ENCODE measurements at regions not wholly inside any gene's neighbourhood (a gene's known extent, or its start where the extent isn't known, plus 50 kb on each side); places are given as distances from the start of the nearest gene placed in this dataset.

DNA sequence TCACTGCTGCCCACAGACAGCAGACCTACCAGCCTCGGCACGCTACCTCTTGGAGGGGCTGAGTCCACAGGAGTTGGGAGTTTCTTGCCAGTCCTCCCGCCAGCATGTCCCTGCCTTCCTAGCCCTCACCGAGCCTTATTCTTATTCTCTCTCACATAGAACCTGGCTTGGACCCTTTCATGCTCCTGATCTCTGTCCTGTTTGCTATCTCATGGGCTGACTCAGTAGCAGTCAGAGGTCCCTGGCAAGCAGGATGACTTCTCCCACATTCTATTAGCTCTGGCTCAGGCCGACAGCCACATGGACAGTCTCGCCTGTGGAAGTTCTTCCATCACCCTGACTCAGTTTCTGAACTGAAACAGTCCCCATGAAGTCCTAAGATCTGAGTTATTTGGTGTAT lies 79.5 kb upstream of the ADRA1D start:
- H3K23me2 ChIP-seq (ENCODE audit: low read depth, low read length): no peaks in the 10 kb centered on the region
- H3K56ac ChIP-seq (replicated peaks; ENCODE audit: insufficient read length, low read depth, low read length): no peak overlapping the region
- no peaks in the 10 kb centered on the region for H3K36me3 ChIP-seq (ENCODE audit: control insufficient read depth in 2 of 4, insufficient read depth in 4 of 4, low read length in 3 of 4)
- H4K20me1 ChIP-seq (replicated peaks in 1 of 2; ENCODE audit: control insufficient read depth in 1 of 2, insufficient read depth in 2 of 2, low read length in 2 of 2): no peaks in the 10 kb centered on the region
- H3K4me2 ChIP-seq (ENCODE audit: insufficient read depth in 1 of 2, low read depth in 2 of 2, low read length in 2 of 2): no peak overlapping the region
- no peak overlapping the region for H2AFZ ChIP-seq (ENCODE audit: low read length)
- no peak overlapping the region for H4K91ac ChIP-seq (replicated peaks; ENCODE audit: insufficient read length, low read length)
- H3K79me1 ChIP-seq (ENCODE audit: low read depth, low read length): no peaks in the 10 kb centered on the region
- no peaks in the 10 kb centered on the region; a peak in 1 of 4 replicates for H3K9me3 ChIP-seq (ENCODE audit: insufficient read depth in 2 of 2, low read depth in 1 of 2, low read length in 1 of 2)
- ChIA-PET CTCF (ENCODE audit: partially characterized antibody) (interaction anchor here (0.8 to 2.0 kb wide), 2 partner anchors 10 to 29 kb away, joined by 3 to 7 read pairs; no protein-coding TSS in a partner anchor), POLR2A (ENCODE audit: partially characterized antibody) (no interaction called here)
- H3K4me1 ChIP-seq (replicated peaks in 1 of 4; ENCODE audit: control insufficient read depth in 3 of 4, insufficient read depth in 4 of 4, low read length in 3 of 4): no peaks in the 10 kb centered on the region
- 85% methylated on average over 6 of the region's 6 CpGs; no CpG with 5 or more reads in 1 of the 2 experiments for WGBS, 2 experiments (ENCODE audit: extremely low coverage in 1 of 2, insufficient coverage in 1 of 2, insufficient read length in 1 of 2, insufficient replicate concordance in 2 of 2, low coverage in 1 of 2, low lambda C conversion rate in 2 of 2, missing lambda C conversion rate in 1 of 2)
- FAIRE-seq (no peak), DNase-seq (ENCODE audit: low read depth in 1 of 2, low spot score in 2 of 2) (no peak)
- H3K27ac ChIP-seq (ENCODE audit: low read depth, low read length): no peak overlapping the region
- no peak overlapping the region for H4K8ac ChIP-seq (ENCODE audit: extremely low read depth, insufficient read depth, low read length)
- H3K9ac ChIP-seq (replicated peaks in 1 of 4; ENCODE audit: extremely low read depth in 1 of 4, low read depth in 3 of 4, low read length in 3 of 4): no peak overlapping the region
- no peak overlapping the region for H3K23ac ChIP-seq (ENCODE audit: insufficient read length)
- no peak overlapping the region for H2BK20ac ChIP-seq (ENCODE audit: low read length)
- no peak overlapping the region for H2AK5ac ChIP-seq (ENCODE audit: low read depth, low read length)
- no peak overlapping the region for H2BK120ac ChIP-seq (replicated peaks; ENCODE audit: low read depth, low read length)
- H2BK15ac ChIP-seq (ENCODE audit: low read length): no peak overlapping the region
- H2BK5ac ChIP-seq (ENCODE audit: low read depth, low read length): no peak overlapping the region
- no peak overlapping the region for H3K4ac ChIP-seq (replicated peaks; ENCODE audit: insufficient read length, low read depth, low read length)
- H3K79me2 ChIP-seq (ENCODE audit: control insufficient read depth in 1 of 2, insufficient read depth in 2 of 2, low read length in 2 of 2): no peaks in the 10 kb centered on the region
- H3K14ac ChIP-seq (ENCODE audit: insufficient read length): no peak overlapping the region
- no peak overlapping the region for H2BK12ac ChIP-seq (ENCODE audit: low read depth, low read length)
- no peak overlapping the region for H3K4me3 ChIP-seq (ENCODE audit: extremely low read depth in 1 of 4, insufficient read depth in 2 of 4, low read depth in 3 of 4, low read length in 4 of 4)
- no peak overlapping the region for H3K18ac ChIP-seq (ENCODE audit: extremely low read depth, low read length)
- H3K27me3 ChIP-seq (replicated peaks in 1 of 4; ENCODE audit: control insufficient read depth in 3 of 4, extremely low read depth in 1 of 4, insufficient read depth in 3 of 4, low read length in 3 of 4): no peaks in the 10 kb centered on the region
- H4K5ac ChIP-seq (ENCODE audit: insufficient read length, low read depth, low read length): no peak overlapping the region
- TF ChIP-seq, protein P1, sequence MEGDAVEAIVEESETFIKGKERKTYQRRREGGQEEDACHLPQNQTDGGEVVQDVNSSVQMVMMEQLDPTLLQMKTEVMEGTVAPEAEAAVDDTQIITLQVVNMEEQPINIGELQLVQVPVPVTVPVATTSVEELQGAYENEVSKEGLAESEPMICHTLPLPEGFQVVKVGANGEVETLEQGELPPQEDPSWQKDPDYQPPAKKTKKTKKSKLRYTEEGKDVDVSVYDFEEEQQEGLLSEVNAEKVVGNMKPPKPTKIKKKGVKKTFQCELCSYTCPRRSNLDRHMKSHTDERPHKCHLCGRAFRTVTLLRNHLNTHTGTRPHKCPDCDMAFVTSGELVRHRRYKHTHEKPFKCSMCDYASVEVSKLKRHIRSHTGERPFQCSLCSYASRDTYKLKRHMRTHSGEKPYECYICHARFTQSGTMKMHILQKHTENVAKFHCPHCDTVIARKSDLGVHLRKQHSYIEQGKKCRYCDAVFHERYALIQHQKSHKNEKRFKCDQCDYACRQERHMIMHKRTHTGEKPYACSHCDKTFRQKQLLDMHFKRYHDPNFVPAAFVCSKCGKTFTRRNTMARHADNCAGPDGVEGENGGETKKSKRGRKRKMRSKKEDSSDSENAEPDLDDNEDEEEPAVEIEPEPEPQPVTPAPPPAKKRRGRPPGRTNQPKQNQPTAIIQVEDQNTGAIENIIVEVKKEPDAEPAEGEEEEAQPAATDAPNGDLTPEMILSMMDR (IDR thresholded peaks at IDR 0.05; ENCODE audit: control extremely low read depth in 1 of 3, insufficient read depth in 1 of 3, low read depth in 1 of 3, low read length in 3 of 3): no peak
- no peak for TF ChIP-seq MAFK (IDR thresholded peaks at IDR 0.05; ENCODE audit: low read depth, low read length)
- TF ChIP-seq EP300 (IDR thresholded peaks at IDR 0.05; ENCODE audit: borderline replicate concordance in 1 of 2, low read depth in 2 of 2, low read length in 2 of 2): no peak
- no peak for TF ChIP-seq JUN (IDR thresholded peaks at IDR 0.05; ENCODE audit: low read depth, low read length)
- no peak for TF ChIP-seq YY1 (IDR thresholded peaks at IDR 0.05; ENCODE audit: low read depth, low read length)
- TF ChIP-seq, protein P2, sequence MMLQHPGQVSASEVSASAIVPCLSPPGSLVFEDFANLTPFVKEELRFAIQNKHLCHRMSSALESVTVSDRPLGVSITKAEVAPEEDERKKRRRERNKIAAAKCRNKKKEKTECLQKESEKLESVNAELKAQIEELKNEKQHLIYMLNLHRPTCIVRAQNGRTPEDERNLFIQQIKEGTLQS (IDR thresholded peaks at IDR 0.05; ENCODE audit: insufficient read depth, low read depth, low read length): no peak
- no peak for TF ChIP-seq TCF12 (IDR thresholded peaks at IDR 0.05; ENCODE audit: low read depth, low read length)
- no peak for TF ChIP-seq TAF7 (optimal IDR thresholded peaks at IDR 0.05; ENCODE audit: borderline replicate concordance, low read depth, low read length)
- TF ChIP-seq POLR2A (IDR thresholded peaks at IDR 0.05; ENCODE audit: control extremely low read depth in 1 of 2, low read depth in 2 of 2, low read length in 2 of 2): no peak
- TF ChIP-seq, protein P3, sequence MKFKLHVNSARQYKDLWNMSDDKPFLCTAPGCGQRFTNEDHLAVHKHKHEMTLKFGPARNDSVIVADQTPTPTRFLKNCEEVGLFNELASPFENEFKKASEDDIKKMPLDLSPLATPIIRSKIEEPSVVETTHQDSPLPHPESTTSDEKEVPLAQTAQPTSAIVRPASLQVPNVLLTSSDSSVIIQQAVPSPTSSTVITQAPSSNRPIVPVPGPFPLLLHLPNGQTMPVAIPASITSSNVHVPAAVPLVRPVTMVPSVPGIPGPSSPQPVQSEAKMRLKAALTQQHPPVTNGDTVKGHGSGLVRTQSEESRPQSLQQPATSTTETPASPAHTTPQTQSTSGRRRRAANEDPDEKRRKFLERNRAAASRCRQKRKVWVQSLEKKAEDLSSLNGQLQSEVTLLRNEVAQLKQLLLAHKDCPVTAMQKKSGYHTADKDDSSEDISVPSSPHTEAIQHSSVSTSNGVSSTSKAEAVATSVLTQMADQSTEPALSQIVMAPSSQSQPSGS (IDR thresholded peaks at IDR 0.05; ENCODE audit: low read length): no peak

Data from H1 (cell line).